ENCODE measurements at regions not wholly inside any gene's neighbourhood (a gene's known extent, or its start where the extent isn't known, plus 50 kb on each side); places are given as distances from the start of the nearest gene placed in this dataset.

DNA sequence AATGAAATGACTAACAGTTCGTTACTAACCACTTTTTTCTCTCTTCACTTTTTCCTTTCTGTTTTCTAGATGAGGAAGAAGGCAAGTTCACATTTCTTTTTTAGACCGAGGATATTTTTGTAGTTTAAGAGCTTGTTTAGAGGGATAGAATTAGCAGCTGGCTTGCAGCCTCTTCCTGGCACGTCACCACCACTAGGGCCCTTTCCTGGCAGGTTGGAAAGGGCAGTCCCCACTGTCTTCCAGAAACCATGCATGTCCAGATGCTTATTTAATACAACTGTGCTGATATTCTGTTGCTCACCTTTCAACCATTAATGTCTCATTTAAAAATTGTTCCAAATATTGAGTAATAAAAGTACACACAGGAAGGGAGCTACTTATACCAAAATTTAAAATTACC is 209.5 kb upstream of the PACRGL start:
- Histone ChIP-seq H3K9ac (ENCODE audit: low read depth, low read length) (no peak overlapping the region), H3K27ac (ENCODE audit: low read length) (no peak overlapping the region), H3K27me3 (ENCODE audit: insufficient read depth, low read length, poor library complexity) (no peaks in the 10 kb centered on the region), H3K79me2 (ENCODE audit: insufficient read depth, low read length) (no peaks in the 10 kb centered on the region), H3K9me3 (ENCODE audit: insufficient read depth, low read length, severe bottlenecking) (no peaks in the 10 kb centered on the region), H3K36me3 (ENCODE audit: insufficient read depth, low read length) (no peaks in the 10 kb centered on the region), H2AFZ (ENCODE audit: low read depth, low read length) (no peak overlapping the region), H3K4me2 (ENCODE audit: insufficient read depth, low read length) (no peak overlapping the region), H3K4me3 (ENCODE audit: low read depth in 1 of 2, low read length in 2 of 2) (no peak overlapping the region), H4K20me1 (ENCODE audit: insufficient read depth, low read length) (no peaks in the 10 kb centered on the region), H3K4me1 (ENCODE audit: insufficient read depth, low read length) (no peaks in the 10 kb centered on the region)
- TF ChIP-seq EZH2 (IDR thresholded peaks at IDR 0.05; ENCODE audit: borderline replicate concordance, low read depth, low read length, severe bottlenecking), result no peak
- TF ChIP-seq, protein P1, sequence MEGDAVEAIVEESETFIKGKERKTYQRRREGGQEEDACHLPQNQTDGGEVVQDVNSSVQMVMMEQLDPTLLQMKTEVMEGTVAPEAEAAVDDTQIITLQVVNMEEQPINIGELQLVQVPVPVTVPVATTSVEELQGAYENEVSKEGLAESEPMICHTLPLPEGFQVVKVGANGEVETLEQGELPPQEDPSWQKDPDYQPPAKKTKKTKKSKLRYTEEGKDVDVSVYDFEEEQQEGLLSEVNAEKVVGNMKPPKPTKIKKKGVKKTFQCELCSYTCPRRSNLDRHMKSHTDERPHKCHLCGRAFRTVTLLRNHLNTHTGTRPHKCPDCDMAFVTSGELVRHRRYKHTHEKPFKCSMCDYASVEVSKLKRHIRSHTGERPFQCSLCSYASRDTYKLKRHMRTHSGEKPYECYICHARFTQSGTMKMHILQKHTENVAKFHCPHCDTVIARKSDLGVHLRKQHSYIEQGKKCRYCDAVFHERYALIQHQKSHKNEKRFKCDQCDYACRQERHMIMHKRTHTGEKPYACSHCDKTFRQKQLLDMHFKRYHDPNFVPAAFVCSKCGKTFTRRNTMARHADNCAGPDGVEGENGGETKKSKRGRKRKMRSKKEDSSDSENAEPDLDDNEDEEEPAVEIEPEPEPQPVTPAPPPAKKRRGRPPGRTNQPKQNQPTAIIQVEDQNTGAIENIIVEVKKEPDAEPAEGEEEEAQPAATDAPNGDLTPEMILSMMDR (IDR thresholded peaks at IDR 0.05; ENCODE audit: borderline replicate concordance, extremely low read depth, low read length, poor library complexity, severe bottlenecking), result no peak
- ATAC-seq (ENCODE audit: insufficient read depth, low read depth) (no peak), DNase-seq (no peak)

DNA sequence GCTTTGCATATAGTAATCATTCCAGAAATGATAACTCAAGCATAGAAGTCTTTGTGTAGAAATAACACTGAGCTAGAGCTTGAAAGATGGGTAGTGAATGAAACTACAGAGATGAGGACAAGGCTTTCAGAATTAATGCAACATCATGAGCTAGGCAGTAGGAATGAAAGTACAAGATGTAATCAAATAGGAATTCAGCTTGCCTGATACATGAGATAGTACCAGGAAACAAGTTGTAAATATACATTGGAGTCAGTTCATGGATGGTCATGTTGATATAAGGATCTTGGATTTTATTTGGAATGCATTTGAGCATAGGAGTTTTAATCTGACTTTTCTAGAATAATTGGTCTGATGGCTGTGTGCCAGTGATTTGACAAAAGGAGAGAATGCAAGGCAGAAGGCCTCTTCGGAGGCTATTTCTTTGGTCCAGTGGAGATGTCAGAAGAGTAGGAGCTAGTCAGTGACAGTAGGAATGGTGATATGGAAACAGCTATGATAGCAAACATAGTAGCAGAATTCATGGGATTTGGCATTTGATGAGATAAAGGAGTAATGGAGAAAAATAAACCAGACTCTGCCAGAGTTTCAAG is 206.4 kb upstream of the PACRGL start:
- no peaks in the 10 kb centered on the region for H4K20me1 ChIP-seq (ENCODE audit: insufficient read depth, low read length)
- no peak overlapping the region for H3K4me3 ChIP-seq (ENCODE audit: low read depth in 1 of 2, low read length in 2 of 2)
- no peak overlapping the region for H3K4me2 ChIP-seq (ENCODE audit: insufficient read depth, low read length)
- no peaks in the 10 kb centered on the region for H3K36me3 ChIP-seq (ENCODE audit: insufficient read depth, low read length)
- no peaks in the 10 kb centered on the region for H3K4me1 ChIP-seq (ENCODE audit: insufficient read depth, low read length)
- TF ChIP-seq, protein P1 (IDR thresholded peaks at IDR 0.05; ENCODE audit: borderline replicate concordance, extremely low read depth, low read length, poor library complexity, severe bottlenecking), result no peak
- TF ChIP-seq EZH2 (IDR thresholded peaks at IDR 0.05; ENCODE audit: borderline replicate concordance, low read depth, low read length, severe bottlenecking), result no peak
- no peak for ATAC-seq (ENCODE audit: insufficient read depth, low read depth)
- no peaks in the 10 kb centered on the region for H3K27me3 ChIP-seq (ENCODE audit: insufficient read depth, low read length, poor library complexity)
- H3K9me3 ChIP-seq (ENCODE audit: insufficient read depth, low read length, severe bottlenecking), result no peaks in the 10 kb centered on the region
- no peak overlapping the region for H3K9ac ChIP-seq (ENCODE audit: low read depth, low read length)
- H3K27ac ChIP-seq (ENCODE audit: low read length), result no peak overlapping the region
- no peaks in the 10 kb centered on the region for H3K79me2 ChIP-seq (ENCODE audit: insufficient read depth, low read length)
- no peak overlapping the region for H2AFZ ChIP-seq (ENCODE audit: low read depth, low read length)
- no peak for DNase-seq

DNA sequence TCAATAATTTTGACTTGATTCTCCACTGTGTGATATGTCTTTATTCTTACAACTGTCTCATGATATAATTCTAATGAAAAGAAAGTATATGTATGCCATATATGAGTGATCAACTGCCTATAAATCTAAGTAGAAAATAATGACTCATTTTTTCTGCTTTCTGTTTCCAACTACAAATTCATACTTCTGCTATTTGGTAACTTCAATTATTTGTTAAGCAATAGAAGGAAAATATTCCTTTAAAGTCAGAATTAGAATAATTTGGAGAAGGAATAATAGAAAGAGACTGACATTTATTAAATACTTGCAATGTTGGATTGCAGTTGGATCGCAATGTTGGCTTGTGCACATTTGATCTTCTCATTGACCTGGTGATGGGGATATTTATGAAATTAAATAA is 204.2 kb upstream of the PACRGL start:
- Histone ChIP-seq H3K4me2 (ENCODE audit: insufficient read depth, low read length) (no peak overlapping the region), H3K4me3 (ENCODE audit: low read depth in 1 of 2, low read length in 2 of 2) (no peak overlapping the region), H3K79me2 (ENCODE audit: insufficient read depth, low read length) (no peaks in the 10 kb centered on the region), H3K9me3 (ENCODE audit: insufficient read depth, low read length, severe bottlenecking) (no peaks in the 10 kb centered on the region), H4K20me1 (ENCODE audit: insufficient read depth, low read length) (no peaks in the 10 kb centered on the region), H3K36me3 (ENCODE audit: insufficient read depth, low read length) (no peaks in the 10 kb centered on the region), H3K27me3 (ENCODE audit: insufficient read depth, low read length, poor library complexity) (no peaks in the 10 kb centered on the region), H3K9ac (ENCODE audit: low read depth, low read length) (no peak overlapping the region), H3K4me1 (ENCODE audit: insufficient read depth, low read length) (no peaks in the 10 kb centered on the region), H3K27ac (ENCODE audit: low read length) (no peak overlapping the region), H2AFZ (ENCODE audit: low read depth, low read length) (no peak overlapping the region)
- ATAC-seq (ENCODE audit: insufficient read depth, low read depth) (no peak), DNase-seq (no peak)
- no peak for TF ChIP-seq EZH2 (IDR thresholded peaks at IDR 0.05; ENCODE audit: borderline replicate concordance, low read depth, low read length, severe bottlenecking)
- TF ChIP-seq, protein P1 (IDR thresholded peaks at IDR 0.05; ENCODE audit: borderline replicate concordance, extremely low read depth, low read length, poor library complexity, severe bottlenecking), result no peak

DNA sequence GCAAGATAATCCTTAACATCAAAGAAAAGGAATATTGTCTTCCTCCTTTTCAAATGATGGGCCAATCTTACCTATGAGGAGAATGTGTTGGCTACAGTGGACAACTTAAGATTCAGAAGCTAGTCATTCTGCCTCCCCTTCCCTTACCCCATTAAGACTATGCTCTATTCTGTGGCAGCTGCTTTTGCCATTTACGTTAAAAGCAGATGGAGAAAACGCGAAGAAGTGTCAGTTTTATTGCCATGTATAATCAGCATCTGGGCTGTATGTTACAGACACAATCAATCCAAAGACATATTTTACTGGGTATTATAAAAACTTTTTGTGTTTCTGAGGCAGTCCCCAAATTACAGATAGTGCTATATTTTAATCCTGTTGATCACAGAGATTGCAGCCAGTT is 196.1 kb upstream of the PACRGL start:
- no peak for ATAC-seq (ENCODE audit: insufficient read depth, low read depth)
- no peak for TF ChIP-seq EZH2 (IDR thresholded peaks at IDR 0.05; ENCODE audit: borderline replicate concordance, low read depth, low read length, severe bottlenecking)
- TF ChIP-seq, protein P1 (IDR thresholded peaks at IDR 0.05; ENCODE audit: borderline replicate concordance, extremely low read depth, low read length, poor library complexity, severe bottlenecking), result no peak
- no peaks in the 10 kb centered on the region for H3K4me1 ChIP-seq (ENCODE audit: insufficient read depth, low read length)

More for the DNA sequence above, 196.1 kb upstream of the PACRGL start:
- no peak overlapping the region for H3K4me3 ChIP-seq (ENCODE audit: low read depth in 1 of 2, low read length in 2 of 2)
- no peak overlapping the region for H3K4me2 ChIP-seq (ENCODE audit: insufficient read depth, low read length)
- no peaks in the 10 kb centered on the region for H4K20me1 ChIP-seq (ENCODE audit: insufficient read depth, low read length)
- no peak for DNase-seq
- H3K9ac ChIP-seq (ENCODE audit: low read depth, low read length), result no peak overlapping the region
- H3K9me3 ChIP-seq (ENCODE audit: insufficient read depth, low read length, severe bottlenecking), result no peaks in the 10 kb centered on the region
- H3K27me3 ChIP-seq (ENCODE audit: insufficient read depth, low read length, poor library complexity), result no peaks in the 10 kb centered on the region
- H3K27ac ChIP-seq (ENCODE audit: low read length), result no peak overlapping the region
- H2AFZ ChIP-seq (ENCODE audit: low read depth, low read length), result no peak overlapping the region
- no peaks in the 10 kb centered on the region for H3K36me3 ChIP-seq (ENCODE audit: insufficient read depth, low read length)
- no peaks in the 10 kb centered on the region for H3K79me2 ChIP-seq (ENCODE audit: insufficient read depth, low read length)

Data from DND-41 (cell line).